CD14-positive monocyte (primary cell): ENCODE measurements at regions not wholly inside any gene's neighbourhood (a gene's known extent, or its start where the extent isn't known, plus 50 kb on each side); places are given as distances from the start of the nearest gene placed in this dataset.
A peak's percentile ranks its signal among the peaks of the same experiment; 100 is the strongest.

ENCODE experiments used
- DNase-seq, 3 donors: peaks; one replicate each; pipeline ENCODE4 v3.0.0-alpha.2; 2011 to 2022
- H2AFZ ChIP-seq: 2 replicates; pipeline ENCODE4 v1.6.0; 2012; ENCODE audit warnings: mild to moderate bottlenecking, low read depth, low read length, inconsistent platforms; ENCODE audit not compliant: insufficient read depth, poor library complexity, severe bottlenecking
- H3K27ac ChIP-seq, 2 donors: 1 replicate in 1 of 2; 2 replicates in 1 of 2; pipeline ENCODE4 v1.5.1; 2012 to 2013; ENCODE audit warnings: low read length in 2 of 2, control low read depth in 1 of 2, inconsistent platforms in 1 of 2, low read depth in 1 of 2, mild to moderate bottlenecking in 1 of 2
- H3K27me3 ChIP-seq, 2 donors: one replicate each; pipeline versions ENCODE4 v1.6.0 to v1.6.1; 2011 to 2013; ENCODE audit warnings: low read length in 2 of 2; ENCODE audit not compliant: control insufficient read depth in 2 of 2, insufficient read depth in 2 of 2
- H3K36me3 ChIP-seq, 2 donors: replicated peaks in 1 of 2; 1 replicate in 1 of 2; 2 replicates in 1 of 2; pipeline versions ENCODE4 v1.5.1 to v1.6.1; 2012 to 2013; ENCODE audit warnings: low read length in 2 of 2, control low read depth in 1 of 2, inconsistent platforms in 1 of 2, mild to moderate bottlenecking in 1 of 2; ENCODE audit not compliant: insufficient read depth in 2 of 2, control insufficient read depth in 1 of 2
- H3K4me1 ChIP-seq, 2 donors: 1 replicate in 1 of 2; 2 replicates in 1 of 2; pipeline versions ENCODE4 v1.5.1 to v1.6.1; 2012 to 2013; ENCODE audit warnings: low read length in 2 of 2, control low read depth in 1 of 2, inconsistent platforms in 1 of 2, mild to moderate bottlenecking in 1 of 2, moderate library complexity in 1 of 2; ENCODE audit not compliant: insufficient read depth in 2 of 2, control insufficient read depth in 1 of 2
- H3K4me2 ChIP-seq: replicated peaks from 2 replicates; pipeline ENCODE3; 2012; ENCODE audit warnings: low read length, moderate library complexity, mild to moderate bottlenecking; ENCODE audit not compliant: poor library complexity, severe bottlenecking; ENCODE audit errors: extremely low read depth
- H3K4me3 ChIP-seq, 3 experiments: fragments of 200-600 bp in 1 of 3; sonication (generic) in 1 of 3; replicated peaks in 1 of 3; 1 replicate in 2 of 3; 2 replicates in 1 of 3; pipeline ENCODE4 v1.5.1; 2011 to 2013; ENCODE audit warnings: low read length in 3 of 3, mild to moderate bottlenecking in 3 of 3, control low read depth in 2 of 3, low read depth in 2 of 3, inconsistent platforms in 1 of 3, moderate library complexity in 1 of 3
- H3K79me2 ChIP-seq: 2 replicates; pipeline ENCODE4 v1.6.0; 2012; ENCODE audit warnings: mild to moderate bottlenecking, control low read depth, inconsistent platforms, low read length, moderate library complexity; ENCODE audit not compliant: insufficient read depth
- H3K9ac ChIP-seq: 2 replicates; pipeline ENCODE4 v1.6.0; 2017; ENCODE audit warnings: low read length, mild to moderate bottlenecking; ENCODE audit not compliant: insufficient read depth, poor library complexity, severe bottlenecking
- H3K9me3 ChIP-seq, 2 donors: replicated peaks in 1 of 2; 1 replicate in 1 of 2; 2 replicates in 1 of 2; pipeline versions ENCODE4 v1.5.1 to v1.6.1; 2012 to 2013; ENCODE audit warnings: low read length in 2 of 2, control low read depth in 1 of 2; ENCODE audit not compliant: control insufficient read depth in 1 of 2, insufficient read depth in 1 of 2
- H4K20me1 ChIP-seq: 2 replicates; pipeline ENCODE4 v1.6.0; 2012; ENCODE audit warnings: mild to moderate bottlenecking, low read length, control low read depth, moderate library complexity; ENCODE audit not compliant: insufficient read depth
- H3K27ac Mint-ChIP-seq, 7 donors: one replicate each; pipeline ENCODE4 v1.8.0; 2020; ENCODE audit warnings: mild to moderate bottlenecking in 7 of 7, mixed read lengths in 7 of 7, moderate library complexity in 6 of 7, inconsistent platforms in 2 of 7
- H3K27me3 Mint-ChIP-seq, 3 donors: one replicate each; pipeline ENCODE4 v1.8.0; 2021 to 2022; ENCODE audit warnings: low read depth in 3 of 3, mild to moderate bottlenecking in 3 of 3, mixed read lengths in 3 of 3, moderate library complexity in 3 of 3, inconsistent platforms in 1 of 3
- H3K36me3 Mint-ChIP-seq, 2 donors: one replicate each; pipeline ENCODE4 v1.8.0; 2020; ENCODE audit warnings: mixed read lengths in 2 of 2, inconsistent platforms in 1 of 2, mild to moderate bottlenecking in 1 of 2
- H3K4me1 Mint-ChIP-seq: one replicate; pipeline ENCODE4 v1.8.0; 2020; ENCODE audit warnings: mild to moderate bottlenecking, mixed read lengths
- H3K4me3 Mint-ChIP-seq, 2 donors: one replicate each; pipeline ENCODE4 v1.8.0; 2020; ENCODE audit warnings: mild to moderate bottlenecking in 2 of 2, mixed read lengths in 2 of 2, moderate library complexity in 1 of 2
- H3K9me3 Mint-ChIP-seq, 7 donors: one replicate each; pipeline ENCODE4 v1.8.0; 2020 to 2022; ENCODE audit warnings: mixed read lengths in 7 of 7, mild to moderate bottlenecking in 6 of 7, moderate library complexity in 6 of 7, inconsistent platforms in 2 of 7
- WGBS: methylation state at CpG from one replicate; pipeline ENCODE4 v1.1.5; 2013; ENCODE audit warnings: missing lambda C conversion rate; ENCODE audit not compliant: insufficient coverage; 5-methylcytosine and 5-hydroxymethylcytosine counted together
- intact Hi-C, 2 donors: fragments of 100-400 bp; cut with micrococcal nuclease; formaldehyde crosslinking; loops; one replicate each; pipeline versions ENCODE4 v1.15.0 to v1.15.1; 2023
- TF ChIP-seq, protein P1 (sequence below): fragments of 200-600 bp; IDR thresholded peaks from one replicate; pipeline ENCODE4 v1.8.0; 2022; ENCODE audit warnings: antibody characterized with exemption, mild to moderate bottlenecking

- TF ChIP-seq, protein P1, sequence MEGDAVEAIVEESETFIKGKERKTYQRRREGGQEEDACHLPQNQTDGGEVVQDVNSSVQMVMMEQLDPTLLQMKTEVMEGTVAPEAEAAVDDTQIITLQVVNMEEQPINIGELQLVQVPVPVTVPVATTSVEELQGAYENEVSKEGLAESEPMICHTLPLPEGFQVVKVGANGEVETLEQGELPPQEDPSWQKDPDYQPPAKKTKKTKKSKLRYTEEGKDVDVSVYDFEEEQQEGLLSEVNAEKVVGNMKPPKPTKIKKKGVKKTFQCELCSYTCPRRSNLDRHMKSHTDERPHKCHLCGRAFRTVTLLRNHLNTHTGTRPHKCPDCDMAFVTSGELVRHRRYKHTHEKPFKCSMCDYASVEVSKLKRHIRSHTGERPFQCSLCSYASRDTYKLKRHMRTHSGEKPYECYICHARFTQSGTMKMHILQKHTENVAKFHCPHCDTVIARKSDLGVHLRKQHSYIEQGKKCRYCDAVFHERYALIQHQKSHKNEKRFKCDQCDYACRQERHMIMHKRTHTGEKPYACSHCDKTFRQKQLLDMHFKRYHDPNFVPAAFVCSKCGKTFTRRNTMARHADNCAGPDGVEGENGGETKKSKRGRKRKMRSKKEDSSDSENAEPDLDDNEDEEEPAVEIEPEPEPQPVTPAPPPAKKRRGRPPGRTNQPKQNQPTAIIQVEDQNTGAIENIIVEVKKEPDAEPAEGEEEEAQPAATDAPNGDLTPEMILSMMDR, result no peak
- no peaks in the 10 kb centered on the region for H3K27me3 ChIP-seq
- no peaks in the 10 kb centered on the region for H3K79me2 ChIP-seq
- Mint-ChIP-seq H3K9me3 (peaks cover 0 to 2% (median 0%) of the 10 kb centered on the region in 7 donors), H3K27ac (no peak overlapping the region), H3K4me1 (no peaks in the 10 kb centered on the region), H3K27me3 (peaks cover 0 to 1% (median 1%) of the 10 kb centered on the region in 3 donors), H3K4me3 (no peak overlapping the region), H3K36me3 (no peaks in the 10 kb centered on the region)
- H4K20me1 ChIP-seq, result no peaks in the 10 kb centered on the region
- H3K36me3 ChIP-seq, result no peaks in the 10 kb centered on the region
- no peak overlapping the region for H2AFZ ChIP-seq
- no peak overlapping the region for H3K4me3 ChIP-seq
- no peak overlapping the region for H3K27ac ChIP-seq
- H3K4me2 ChIP-seq, result no peak overlapping the region
- H3K4me1 ChIP-seq, result no peaks in the 10 kb centered on the region
- no peak for DNase-seq
- intact Hi-C loops, result no loop called here
- no peak overlapping the region for H3K9ac ChIP-seq
- H3K9me3 ChIP-seq, result no peaks in the 10 kb centered on the region
- WGBS, result no CpG with 5 or more reads among the region's 2 CpGs
These were observed 346.7 kb upstream of the TACR3 start for GRCh38 chr4:104066533-104066932.

DNA sequence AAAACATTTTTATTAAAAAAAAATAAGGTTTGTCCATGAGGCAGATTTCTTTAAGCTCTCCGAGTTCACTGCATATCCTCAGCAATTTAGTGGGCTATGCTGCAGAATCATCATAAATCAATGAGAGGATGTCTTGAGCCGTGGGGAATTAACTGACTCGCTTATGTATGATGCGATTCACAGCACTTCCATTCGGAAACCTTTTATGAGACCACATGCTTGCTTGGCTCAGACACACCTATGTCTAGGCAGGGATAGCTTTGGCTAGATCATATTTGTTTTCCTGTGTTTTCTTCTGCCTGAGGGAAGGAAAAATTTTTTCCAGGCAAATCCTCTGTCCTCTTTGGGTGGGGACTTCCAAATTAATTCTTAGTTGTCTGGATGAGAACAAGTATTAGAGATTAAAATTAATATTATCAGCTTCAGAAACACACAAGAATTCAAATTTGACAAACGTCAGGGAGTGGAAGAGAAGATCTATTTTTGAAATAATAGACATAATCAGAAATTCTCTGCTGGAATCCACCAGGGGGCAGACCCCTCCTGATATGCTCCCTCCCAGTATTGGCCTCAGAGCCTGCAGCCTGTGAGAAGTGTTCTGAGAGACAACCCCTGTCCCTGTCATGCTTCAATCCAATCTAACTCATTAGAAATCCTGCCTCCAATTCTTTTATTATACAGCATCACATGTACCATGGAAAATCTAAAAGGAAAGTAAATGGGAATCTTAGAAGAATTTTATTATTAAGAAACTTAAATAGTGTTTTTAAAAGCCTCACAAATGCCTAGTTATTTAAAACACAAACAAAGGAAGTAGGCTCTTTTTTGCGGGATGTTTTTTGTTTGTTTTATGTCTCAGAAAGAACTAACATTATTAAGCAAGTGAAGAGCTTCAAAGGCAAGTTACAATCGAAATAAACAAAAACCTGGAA lies 345.1 kb upstream of the TACR3 start:
- Histone ChIP-seq H4K20me1 (no peaks in the 10 kb centered on the region), H3K79me2 (no peaks in the 10 kb centered on the region), H3K27ac (no peak overlapping the region), H2AFZ (no peak overlapping the region), H3K36me3 (no peaks in the 10 kb centered on the region), H3K4me1 (no peaks in the 10 kb centered on the region), H3K4me3 (no peak overlapping the region), H3K27me3 (no peaks in the 10 kb centered on the region), H3K9ac (no peak overlapping the region), H3K4me2 (no peak overlapping the region), H3K9me3 (no peaks in the 10 kb centered on the region)
- Mint-ChIP-seq H3K9me3 (no peaks in the 10 kb centered on the region), H3K4me1 (no peaks in the 10 kb centered on the region), H3K27ac (no peak overlapping the region), H3K4me3 (no peak overlapping the region), H3K27me3 (peaks cover under 1 to 1% (median 1%) of the 10 kb centered on the region in 3 donors), H3K36me3 (no peaks in the 10 kb centered on the region)
- TF ChIP-seq, protein P1, result peak; percentile 21
- no peak for DNase-seq
- intact Hi-C loops, result no loop called here
- WGBS, result 43% methylated on average over 1 of the region's 8 CpGs
